Gastroesophageal sphincter (tissue), 3 donors: ENCODE measurements at regions not wholly inside any gene's neighbourhood (a gene's known extent, or its start where the extent isn't known, plus 50 kb on each side); places are given as distances from the start of the nearest gene placed in this dataset.
"Not testable (repeated sequence)": the region's sequence is repeated elsewhere in the genome, so short reads cannot be mapped to it uniquely, and the experiment has no call there.

Experiments used
- CTCF ChIP-seq, 4 experiments: fragments of 200-600 bp in 2 of 4; fragments of 450-650 bp in 2 of 4; sonication (generic) in 1 of 4; IDR thresholded peaks; one replicate each; pipeline ENCODE4 v1.5.1; 2017 to 2019; ENCODE audit warnings: antibody characterized with exemption in 4 of 4, mild to moderate bottlenecking in 2 of 4, moderate library complexity in 2 of 4
- EP300 ChIP-seq: sonication (generic); formaldehyde crosslinking; IDR thresholded peaks from one replicate; pipeline ENCODE4 v1.6.1; 2017; ENCODE audit warnings: antibody characterized with exemption, mild to moderate bottlenecking
- POLR2A ChIP-seq, 2 donors: fragments of 450-650 bp; IDR thresholded peaks; one replicate each; pipeline ENCODE4 v1.6.1; 2017; ENCODE audit warnings: antibody characterized with exemption in 2 of 2, mild to moderate bottlenecking in 2 of 2, moderate library complexity in 1 of 2

GRCh38 chr12:46992051-46992450 lies 87.4 kb upstream of the PCED1B start:
- TF ChIP-seq CTCF (IDR thresholded peaks at IDR 0.05); EP300; POLR2A (IDR thresholded peaks at IDR 0.05): not testable (repeated sequence)
